HG03520 (cell line): ENCODE measurements at regions not wholly inside any gene's neighbourhood (a gene's known extent, or its start where the extent isn't known, plus 50 kb on each side); places are given as distances from the start of the nearest gene placed in this dataset.

ENCODE experiments used
- ATAC-seq: cut with Tn5 transposase; IDR thresholded peaks from one replicate; pipeline ENCODE4 v1.9.1; 2021; ENCODE audit warnings: mild to moderate bottlenecking, moderate library complexity; ENCODE audit not compliant: unreplicated experiment

GRCh38 chr4:133776503-133776902 is 425.1 kb downstream of the PABPC4L start:
- ATAC-seq: no peak

GRCh38 chr4:133775881-133776280 is 425.7 kb downstream of the PABPC4L start:
- ATAC-seq: no peak

GRCh38 chr4:133775469-133775868 is 426.1 kb downstream of the PABPC4L start:
- no peak for ATAC-seq

- no peak for ATAC-seq
These were observed 442.2 kb downstream of the PABPC4L start for GRCh38 chr4:133759428-133759827.

GRCh38 chr4:133741766-133742165 is 459.8 kb downstream of the PABPC4L start:
- ATAC-seq: no peak

GRCh38 chr4:133720001-133720400 is 481.6 kb downstream of the PABPC4L start:
- no peak for ATAC-seq

GRCh38 chr4:133719098-133719497 is 482.5 kb downstream of the PABPC4L start:
- ATAC-seq: no peak

GRCh38 chr4:133714211-133714610 is 487.4 kb downstream of the PABPC4L start:
- no peak for ATAC-seq

- ATAC-seq: no peak
These were observed 488.2 kb downstream of the PABPC4L start for GRCh38 chr4:133713340-133713739.

- ATAC-seq: no peak
These were observed 489.8 kb downstream of the PABPC4L start for GRCh38 chr4:133711817-133712216.

GRCh38 chr4:133694416-133694815 is 507.2 kb downstream of the PABPC4L start:
- no peak for ATAC-seq

- ATAC-seq: no peak
These were observed 517.6 kb downstream of the PABPC4L start for GRCh38 chr4:133683967-133684366.

- ATAC-seq: no peak
These were observed 519.2 kb downstream of the PCDH10 start for GRCh38 chr4:133668061-133668851.

GRCh38 chr4:133647206-133647605 is 498.1 kb downstream of the PCDH10 start:
- no peak for ATAC-seq

GRCh38 chr4:133641191-133641590 is 492.1 kb downstream of the PCDH10 start:
- ATAC-seq: no peak

- no peak for ATAC-seq
These were observed 489.7 kb downstream of the PCDH10 start for GRCh38 chr4:133638751-133639150.

- ATAC-seq: no peak
These were observed 488.1 kb downstream of the PCDH10 start for GRCh38 chr4:133637161-133637560.

GRCh38 chr4:133624744-133625143 is 475.6 kb downstream of the PCDH10 start:
- ATAC-seq: no peak

GRCh38 chr4:133623847-133624246 is 474.8 kb downstream of the PCDH10 start:
- ATAC-seq: no peak

GRCh38 chr4:133621628-133622027 is 472.5 kb downstream of the PCDH10 start:
- ATAC-seq: no peak

- ATAC-seq: no peak
These were observed 471.5 kb downstream of the PCDH10 start for GRCh38 chr4:133620555-133620954.

- no peak for ATAC-seq
These were observed 469.9 kb downstream of the PCDH10 start for GRCh38 chr4:133618963-133619362.

- ATAC-seq: no peak
These were observed 450.9 kb downstream of the PCDH10 start for GRCh38 chr4:133600008-133600407.
